ENCODE measurements at regions not wholly inside any gene's neighbourhood (a gene's known extent, or its start where the extent isn't known, plus 50 kb on each side); places are given as distances from the start of the nearest gene placed in this dataset.

GRCh38 chr10:33040436-33040835 lies 82.4 kb upstream of the ITGB1 start:
- H3K27me3 ChIP-seq, result no peaks in the 10 kb centered on the region
- TF ChIP-seq CTCF (IDR thresholded peaks at IDR 0.05; ENCODE audit: low read depth, low read length), result no peak
- H3K4me1 ChIP-seq (ENCODE audit: low read depth), result no peaks in the 10 kb centered on the region
- no peaks in the 10 kb centered on the region for H3K36me3 ChIP-seq
- no peaks in the 10 kb centered on the region for H3K9me3 ChIP-seq (ENCODE audit: low read depth)
- no peak for DNase-seq (ENCODE audit: low read depth in 1 of 2, low spot score in 1 of 2)
- H3K4me3 ChIP-seq, result no peak overlapping the region
- H3K27ac ChIP-seq, result no peak overlapping the region

DNA sequence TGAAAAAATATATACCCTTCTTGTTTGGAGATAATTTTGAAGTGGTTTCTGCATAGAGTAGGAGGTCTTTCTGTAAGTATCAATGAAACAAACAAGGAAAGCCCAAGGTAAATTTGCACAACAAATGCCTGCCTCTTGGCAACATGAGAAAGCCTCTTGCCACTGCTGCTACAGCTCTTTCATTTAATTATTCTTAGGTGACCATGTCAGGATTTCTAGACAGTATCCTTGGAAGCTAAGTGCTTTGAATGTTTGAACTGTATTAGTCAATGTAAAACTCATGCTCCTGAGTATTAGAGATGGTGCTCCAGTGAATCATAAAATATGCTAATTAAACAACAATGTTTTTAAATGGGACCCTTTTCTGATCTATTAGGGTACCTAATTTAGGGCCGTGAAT lies 81.2 kb upstream of the ITGB1 start:
- no peak overlapping the region for H3K4me3 ChIP-seq
- no peak for TF ChIP-seq CTCF (IDR thresholded peaks at IDR 0.05; ENCODE audit: low read depth, low read length)

DNA sequence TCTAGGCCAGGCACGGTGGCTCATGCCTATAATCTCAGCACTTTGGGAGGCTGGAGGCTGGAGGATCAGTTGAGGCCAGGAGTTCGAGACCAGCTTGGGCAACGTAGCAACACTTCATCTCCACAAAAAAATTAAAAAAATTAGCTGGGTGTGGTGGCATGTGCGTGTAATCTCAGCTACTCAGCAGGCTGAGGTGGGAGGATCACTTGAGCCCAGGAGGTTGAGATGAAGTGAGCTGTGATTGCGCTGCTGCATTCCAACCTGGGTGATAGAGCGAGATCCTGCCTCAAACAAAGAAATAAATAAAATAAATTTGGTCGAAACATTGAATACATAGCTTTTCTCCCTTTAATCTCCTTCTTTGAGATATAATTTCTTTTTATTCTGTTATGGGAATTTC lies 80.6 kb upstream of the ITGB1 start:
- Histone ChIP-seq H3K27me3 (no peaks in the 10 kb centered on the region), H3K27ac (no peak overlapping the region), H3K4me3 (no peak overlapping the region), H3K9me3 (ENCODE audit: low read depth) (no peaks in the 10 kb centered on the region), H3K4me1 (ENCODE audit: low read depth) (no peaks in the 10 kb centered on the region), H3K36me3 (no peaks in the 10 kb centered on the region)
- no peak for DNase-seq (ENCODE audit: low read depth in 1 of 2, low spot score in 1 of 2)
- TF ChIP-seq CTCF (IDR thresholded peaks at IDR 0.05; ENCODE audit: low read depth, low read length), result no peak

More for the DNA sequence above, 81.2 kb upstream of the ITGB1 start:
- no peaks in the 10 kb centered on the region for H3K36me3 ChIP-seq
- H3K27me3 ChIP-seq, result no peaks in the 10 kb centered on the region
- H3K27ac ChIP-seq, result no peak overlapping the region
- no peak for DNase-seq (ENCODE audit: low read depth in 1 of 2, low spot score in 1 of 2)
- H3K9me3 ChIP-seq (ENCODE audit: low read depth), result no peaks in the 10 kb centered on the region
- no peaks in the 10 kb centered on the region for H3K4me1 ChIP-seq (ENCODE audit: low read depth)

DNA sequence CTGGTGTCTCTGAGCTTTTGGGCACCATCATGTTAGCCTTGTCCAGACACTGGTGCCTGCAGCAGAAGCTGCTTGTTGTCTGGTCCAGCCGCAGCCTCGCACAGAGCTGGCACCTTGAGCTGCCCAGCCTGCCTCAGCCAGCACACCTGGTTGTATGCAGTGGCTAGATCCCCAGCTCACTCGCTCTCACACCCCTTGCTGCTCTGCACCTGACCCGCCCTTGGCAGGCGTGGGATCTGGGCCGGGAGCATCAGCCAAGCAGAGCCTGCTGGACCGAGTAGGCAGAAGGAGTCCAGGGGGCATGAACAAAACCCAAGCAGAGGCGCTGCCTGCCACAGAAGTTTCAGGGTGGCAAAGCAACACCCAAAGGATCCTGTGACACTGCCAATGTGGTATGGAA lies 79.7 kb upstream of the ITGB1 start:
- no peak for TF ChIP-seq CTCF (IDR thresholded peaks at IDR 0.05; ENCODE audit: low read depth, low read length)
- Histone ChIP-seq H3K27ac (no peak overlapping the region), H3K4me1 (ENCODE audit: low read depth) (no peaks in the 10 kb centered on the region), H3K27me3 (no peaks in the 10 kb centered on the region), H3K36me3 (no peaks in the 10 kb centered on the region), H3K9me3 (ENCODE audit: low read depth) (no peaks in the 10 kb centered on the region), H3K4me3 (no peak overlapping the region)
- no peak for DNase-seq (ENCODE audit: low read depth in 1 of 2, low spot score in 1 of 2)

GRCh38 chr10:33036670-33037069 lies 78.6 kb upstream of the ITGB1 start:
- no peaks in the 10 kb centered on the region for H3K36me3 ChIP-seq
- H3K9me3 ChIP-seq (ENCODE audit: low read depth), result no peaks in the 10 kb centered on the region
- no peaks in the 10 kb centered on the region for H3K27me3 ChIP-seq
- no peak overlapping the region for H3K27ac ChIP-seq
- no peaks in the 10 kb centered on the region for H3K4me1 ChIP-seq (ENCODE audit: low read depth)
- DNase-seq (ENCODE audit: low read depth in 1 of 2, low spot score in 1 of 2), result no peak
- TF ChIP-seq CTCF (IDR thresholded peaks at IDR 0.05; ENCODE audit: low read depth, low read length), result no peak
- no peak overlapping the region for H3K4me3 ChIP-seq

GRCh38 chr10:33035411-33035810 lies 77.4 kb upstream of the ITGB1 start:
- H3K27ac ChIP-seq, result no peak overlapping the region
- TF ChIP-seq CTCF (IDR thresholded peaks at IDR 0.05; ENCODE audit: low read depth, low read length), result no peak
- no peaks in the 10 kb centered on the region for H3K4me1 ChIP-seq (ENCODE audit: low read depth)
- no peaks in the 10 kb centered on the region for H3K9me3 ChIP-seq (ENCODE audit: low read depth)
- H3K36me3 ChIP-seq, result no peaks in the 10 kb centered on the region
- H3K27me3 ChIP-seq, result no peaks in the 10 kb centered on the region
- no peak for DNase-seq (ENCODE audit: low read depth in 1 of 2, low spot score in 1 of 2)
- no peak overlapping the region for H3K4me3 ChIP-seq

Measured in cardiac muscle cell (in vitro differentiated cells and primary cell).